ENCODE measurements at regions not wholly inside any gene's neighbourhood (a gene's known extent, or its start where the extent isn't known, plus 50 kb on each side); places are given as distances from the start of the nearest gene placed in this dataset.

GRCh38 chr5:2538169-2538568, 213.3 kb downstream of the IRX2 start:
- TF ChIP-seq EZH2phosphoT487 (IDR thresholded peaks at IDR 0.05; ENCODE audit: low read length) (no peak), CTCF (IDR thresholded peaks at IDR 0.05; ENCODE audit: low read length) (no peak), EZH2 (optimal IDR thresholded peaks at IDR 0.05; ENCODE audit: low read depth, low read length) (no peak)
- DNase-seq: no peak
- no peaks in the 10 kb centered on the region for H3F3A ChIP-seq (ENCODE audit: insufficient read depth, low read length)
- H3K9me3 ChIP-seq (replicated peaks; ENCODE audit: insufficient read depth, low read length): no peaks in the 10 kb centered on the region
- peak overlapping the region; percentile 31 for H3K4me2 ChIP-seq (ENCODE audit: low read depth, low read length)
- no peaks in the 10 kb centered on the region for H3K27me3 ChIP-seq (replicated peaks; ENCODE audit: insufficient read depth, low read length)
- H3K9ac ChIP-seq (ENCODE audit: low read length): no peak overlapping the region
- no peaks in the 10 kb centered on the region for H3K9me2 ChIP-seq (replicated peaks; ENCODE audit: insufficient read depth, low read length)
- no peaks in the 10 kb centered on the region for H3K36me3 ChIP-seq (replicated peaks; ENCODE audit: insufficient read depth, low read length)
- H3K4me1 ChIP-seq (ENCODE audit: low read length): no peaks in the 10 kb centered on the region
- H3K79me2 ChIP-seq (ENCODE audit: low read length): no peaks in the 10 kb centered on the region
- H4K20me1 ChIP-seq (ENCODE audit: insufficient read depth, low read length): no peaks in the 10 kb centered on the region
- peak overlapping the region; percentile 34; the same call in 1 of the 2 replicates for H3K4me3 ChIP-seq (ENCODE audit: low read length)
- peak overlapping the region; percentile 63; the same call in 1 of the 2 replicates for H2AFZ ChIP-seq (ENCODE audit: low read length)
- H3K27ac ChIP-seq (ENCODE audit: low read length): no peak overlapping the region

GRCh38 chr5:2537378-2538145, 213.9 kb downstream of the IRX2 start:
- TF ChIP-seq CTCF (IDR thresholded peaks at IDR 0.05; ENCODE audit: low read length) (no peak), EZH2 (optimal IDR thresholded peaks at IDR 0.05; ENCODE audit: low read depth, low read length) (no peak), EZH2phosphoT487 (IDR thresholded peaks at IDR 0.05; ENCODE audit: low read length) (no peak)

GRCh38 chr5:2536632-2537377, 214.7 kb downstream of the IRX2 start:
- no peak for DNase-seq
- Histone ChIP-seq H3K9ac (ENCODE audit: low read length) (no peak overlapping the region), H3K4me3 (ENCODE audit: low read length) (no peak overlapping the region), H3K4me2 (ENCODE audit: low read depth, low read length) (no peak overlapping the region), H3F3A (ENCODE audit: insufficient read depth, low read length) (no peaks in the 10 kb centered on the region), H3K36me3 (replicated peaks; ENCODE audit: insufficient read depth, low read length) (no peaks in the 10 kb centered on the region), H3K27me3 (replicated peaks; ENCODE audit: insufficient read depth, low read length) (no peaks in the 10 kb centered on the region), H3K9me2 (replicated peaks; ENCODE audit: insufficient read depth, low read length) (no peaks in the 10 kb centered on the region), H2AFZ (ENCODE audit: low read length) (no peak overlapping the region), H4K20me1 (ENCODE audit: insufficient read depth, low read length) (no peaks in the 10 kb centered on the region), H3K27ac (ENCODE audit: low read length) (no peak overlapping the region), H3K4me1 (ENCODE audit: low read length) (no peaks in the 10 kb centered on the region), H3K9me3 (replicated peaks; ENCODE audit: insufficient read depth, low read length) (no peaks in the 10 kb centered on the region), H3K79me2 (ENCODE audit: low read length) (no peaks in the 10 kb centered on the region)
- TF ChIP-seq CTCF (IDR thresholded peaks at IDR 0.05; ENCODE audit: low read length) (no peak), EZH2phosphoT487 (IDR thresholded peaks at IDR 0.05; ENCODE audit: low read length) (no peak), EZH2 (optimal IDR thresholded peaks at IDR 0.05; ENCODE audit: low read depth, low read length) (no peak)

More at GRCh38 chr5:2537378-2538145, 213.9 kb downstream of the IRX2 start:
- Histone ChIP-seq H3K4me1 (ENCODE audit: low read length) (no peaks in the 10 kb centered on the region), H3F3A (ENCODE audit: insufficient read depth, low read length) (no peaks in the 10 kb centered on the region), H3K9ac (ENCODE audit: low read length) (no peak overlapping the region; the same call in 1 of the 2 replicates), H3K4me2 (ENCODE audit: low read depth, low read length) (peak overlapping the region; percentile 31), H3K4me3 (ENCODE audit: low read length) (peak overlapping the region; percentile 34; the same call in 1 of the 2 replicates), H3K79me2 (ENCODE audit: low read length) (no peaks in the 10 kb centered on the region), H3K27ac (ENCODE audit: low read length) (no peak overlapping the region), H3K9me3 (replicated peaks; ENCODE audit: insufficient read depth, low read length) (no peaks in the 10 kb centered on the region), H4K20me1 (ENCODE audit: insufficient read depth, low read length) (no peaks in the 10 kb centered on the region), H3K27me3 (replicated peaks; ENCODE audit: insufficient read depth, low read length) (no peaks in the 10 kb centered on the region), H2AFZ (ENCODE audit: low read length) (peak overlapping the region; percentile 63), H3K36me3 (replicated peaks; ENCODE audit: insufficient read depth, low read length) (no peaks in the 10 kb centered on the region), H3K9me2 (replicated peaks; ENCODE audit: insufficient read depth, low read length) (no peaks in the 10 kb centered on the region)
- peak; percentile 44 for DNase-seq
